ENCODE measurements at regions not wholly inside any gene's neighbourhood (a gene's known extent, or its start where the extent isn't known, plus 50 kb on each side); places are given as distances from the start of the nearest gene placed in this dataset.
A peak's percentile ranks its signal among the peaks of the same experiment; 100 is the strongest.

GRCh38 chr1:58144698-58145270, 401.7 kb downstream of the OMA1 start:
- no peaks in the 10 kb centered on the region for H3K9me3 ChIP-seq
- H3K36me3 ChIP-seq, result no peaks in the 10 kb centered on the region
- no peak for TF ChIP-seq CTCF (IDR thresholded peaks at IDR 0.05; ENCODE audit: low read depth, low read length)
- H3K4me3 ChIP-seq (ENCODE audit: low read depth, low read length), result no peak overlapping the region
- no peaks in the 10 kb centered on the region for H3K4me1 ChIP-seq
- no peaks in the 10 kb centered on the region for H3K27me3 ChIP-seq
- DNase-seq, result no peak

GRCh38 chr1:58143972-58144697, 402.4 kb downstream of the OMA1 start:
- no peaks in the 10 kb centered on the region for H3K36me3 ChIP-seq
- H3K4me1 ChIP-seq, result no peaks in the 10 kb centered on the region
- H3K9me3 ChIP-seq, result no peaks in the 10 kb centered on the region
- H3K27me3 ChIP-seq, result no peaks in the 10 kb centered on the region
- H3K4me3 ChIP-seq (ENCODE audit: low read depth, low read length), result no peak overlapping the region
- DNase-seq, result peak; percentile 28
- no peak for TF ChIP-seq CTCF (IDR thresholded peaks at IDR 0.05; ENCODE audit: low read depth, low read length)

GRCh38 chr1:58136387-58136786, 410.1 kb downstream of the OMA1 start:
- H3K27me3 ChIP-seq, result no peaks in the 10 kb centered on the region
- DNase-seq, result no peak
- no peaks in the 10 kb centered on the region for H3K9me3 ChIP-seq
- no peak overlapping the region for H3K4me3 ChIP-seq (ENCODE audit: low read depth, low read length)
- no peak for TF ChIP-seq CTCF (IDR thresholded peaks at IDR 0.05; ENCODE audit: low read depth, low read length)
- H3K4me1 ChIP-seq, result no peaks in the 10 kb centered on the region
- H3K36me3 ChIP-seq, result no peaks in the 10 kb centered on the region

GRCh38 chr1:58135821-58136321, 410.7 kb downstream of the OMA1 start:
- no peaks in the 10 kb centered on the region for H3K9me3 ChIP-seq
- TF ChIP-seq CTCF (IDR thresholded peaks at IDR 0.05; ENCODE audit: low read depth, low read length), result no peak

GRCh38 chr1:58133562-58133961, 413.0 kb downstream of the OMA1 start:
- Histone ChIP-seq H3K27me3 (no peaks in the 10 kb centered on the region), H3K4me3 (ENCODE audit: low read depth, low read length) (no peak overlapping the region), H3K4me1 (no peaks in the 10 kb centered on the region), H3K36me3 (no peaks in the 10 kb centered on the region), H3K9me3 (no peaks in the 10 kb centered on the region)
- TF ChIP-seq CTCF (IDR thresholded peaks at IDR 0.05; ENCODE audit: low read depth, low read length), result no peak
- no peak for DNase-seq

More at GRCh38 chr1:58135821-58136321, 410.7 kb downstream of the OMA1 start:
- Histone ChIP-seq H3K36me3 (no peaks in the 10 kb centered on the region), H3K4me1 (no peaks in the 10 kb centered on the region), H3K27me3 (no peaks in the 10 kb centered on the region), H3K4me3 (ENCODE audit: low read depth, low read length) (no peak overlapping the region)
- DNase-seq, result no peak

GRCh38 chr1:58123051-58123450, 423.5 kb downstream of the OMA1 start:
- no peak for TF ChIP-seq CTCF (IDR thresholded peaks at IDR 0.05; ENCODE audit: low read depth, low read length)
- Histone ChIP-seq H3K4me1 (no peaks in the 10 kb centered on the region), H3K4me3 (ENCODE audit: low read depth, low read length) (no peak overlapping the region), H3K36me3 (no peaks in the 10 kb centered on the region), H3K27me3 (no peaks in the 10 kb centered on the region), H3K9me3 (no peaks in the 10 kb centered on the region)
- DNase-seq, result no peak
